PC-9 (cell line): ENCODE measurements at regions not wholly inside any gene's neighbourhood (a gene's known extent, or its start where the extent isn't known, plus 50 kb on each side); places are given as distances from the start of the nearest gene placed in this dataset.

Experiments
- BruUV-seq: library from RNA; stranded (reverse); fragments of 400-500 nt; replicated peaks from 2 replicates; lab custom pipeline; 2021; lab: Mats Ljungman, UMichigan
- CTCF ChIA-PET: fragments of 300-600 bp; sonication (Branson Sonifier 250); formaldehyde crosslinking; loops from one replicate; lab custom pipeline; 2022; ENCODE audit warnings: antibody characterized with exemption; lab: Charles Lee
- POLR2A ChIA-PET: fragments of 300-600 bp; sonication (Branson Sonifier 250); formaldehyde crosslinking; loops from one replicate; lab custom pipeline; 2022; ENCODE audit warnings: antibody characterized with exemption; ENCODE audit not compliant: unreplicated experiment; lab: Charles Lee
- DNase-seq, 2 experiments: peaks; one replicate each; pipeline versions ENCODE4 v3.0.0 to v3.0.0-alpha.2; 2015 to 2022; ENCODE audit warnings: mixed read lengths in 1 of 2
- H2AFZ ChIP-seq: fragments of 200-600 bp; sonication (generic); 2 replicates; pipeline ENCODE4 v1.8.1; 2017; ENCODE audit warnings: antibody characterized with exemption
- H3F3A ChIP-seq: fragments of 200-600 bp; sonication (generic); 2 replicates; pipeline ENCODE4 v1.8.1; 2017; ENCODE audit warnings: antibody characterized with exemption, mild to moderate bottlenecking, low read depth; ENCODE audit not compliant: insufficient read depth
- H3K27ac ChIP-seq: fragments of 200-600 bp; sonication (generic); 2 replicates; pipeline ENCODE4 v1.6.1; 2016; ENCODE audit warnings: mixed run types
- H3K27me3 ChIP-seq: fragments of 200-600 bp; sonication (generic); 2 replicates; pipeline ENCODE4 v1.6.1; 2016; ENCODE audit warnings: low read depth, mixed run types; ENCODE audit not compliant: insufficient read depth
- H3K36me3 ChIP-seq: fragments of 200-600 bp; sonication (generic); 2 replicates; pipeline ENCODE4 v1.6.1; 2016; ENCODE audit warnings: low read depth, mixed run types
- H3K4me1 ChIP-seq: fragments of 200-600 bp; sonication (generic); replicated peaks from 2 replicates; pipeline ENCODE4 v1.6.1; 2016; ENCODE audit warnings: mixed run types; ENCODE audit not compliant: insufficient read depth
- H3K4me2 ChIP-seq: fragments of 200-600 bp; sonication (generic); 2 replicates; pipeline ENCODE4 v1.6.1; 2017; ENCODE audit warnings: mixed run types
- H3K4me3 ChIP-seq: fragments of 200-600 bp; sonication (generic); 2 replicates; pipeline ENCODE4 v1.6.1; 2016; ENCODE audit warnings: mixed run types
- H3K79me2 ChIP-seq: fragments of 200-600 bp; sonication (generic); 2 replicates; pipeline ENCODE4 v1.6.1; 2017; ENCODE audit warnings: low read depth, mixed run types
- H3K9me2 ChIP-seq: fragments of 200-600 bp; sonication (generic); 2 replicates; pipeline ENCODE4 v1.8.1; 2017; ENCODE audit warnings: mild to moderate bottlenecking; ENCODE audit not compliant: insufficient read depth
- H3K9me3 ChIP-seq: fragments of 200-600 bp; sonication (generic); 2 replicates; pipeline ENCODE4 v1.8.1; 2016; ENCODE audit warnings: low read depth; ENCODE audit not compliant: insufficient read depth
- H4K20me1 ChIP-seq: fragments of 200-600 bp; sonication (generic); 2 replicates; pipeline ENCODE4 v1.8.1; 2017; ENCODE audit not compliant: insufficient read depth
- EZH2 ChIP-seq: fragments of 200-600 bp; sonication (generic); IDR thresholded peaks from 2 replicates; pipeline ENCODE4 v1.8.0; 2017; ENCODE audit warnings: antibody characterized with exemption, low read depth
- intact Hi-C: fragments of 100-400 bp; cut with micrococcal nuclease; formaldehyde crosslinking; loops from one replicate; pipeline ENCODE4 v1.10.0; 2022; ENCODE audit not compliant: unreplicated experiment
- TF ChIP-seq, protein P1 (sequence below): fragments of 200-600 bp; sonication (generic); conservative IDR thresholded peaks from 2 replicates; pipeline ENCODE4 v1.6.1; 2017; ENCODE audit warnings: mixed run types, antibody characterized with exemption, mild to moderate bottlenecking, moderate library complexity

DNA sequence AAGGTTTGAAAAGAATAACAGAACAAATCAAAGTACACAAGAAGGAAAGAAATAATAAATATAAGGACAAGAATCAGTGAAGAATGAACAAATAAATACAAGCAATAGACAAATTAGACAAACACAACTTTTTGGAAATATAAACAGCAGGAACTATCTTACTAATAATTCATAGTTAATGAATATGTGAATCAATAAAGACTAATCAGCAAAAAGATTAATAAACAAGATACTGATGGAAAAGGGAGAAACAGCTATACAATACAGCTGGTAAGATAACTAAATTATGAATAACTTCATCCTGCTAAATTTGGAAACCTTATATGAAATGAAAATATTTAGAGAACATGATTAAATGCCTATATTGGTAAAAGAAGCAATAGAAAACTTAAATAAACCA, 193.6 kb upstream of the SPRED2 start:
- no peak overlapping the region for H3K4me2 ChIP-seq
- H3K79me2 ChIP-seq: no peaks in the 10 kb centered on the region
- no peak overlapping the region for H3K27ac ChIP-seq
- 0 out of 2 replicates have a peak, but pooled peaks cover 6% of the 10 kb centered on the region for H3K27me3 ChIP-seq
- no peaks in the 10 kb centered on the region for H3K36me3 ChIP-seq
- no peaks in the 10 kb centered on the region for H3K9me2 ChIP-seq
- intact Hi-C loops: no loop called here
- no peak overlapping the region for H3K4me3 ChIP-seq
- no peak for DNase-seq
- no peaks in the 10 kb centered on the region for H3K4me1 ChIP-seq
- POLR2A ChIA-PET: no interaction called here
- no peaks in the 10 kb centered on the region for H3F3A ChIP-seq
- TF ChIP-seq EZH2: no peak
- TF ChIP-seq, protein P1, sequence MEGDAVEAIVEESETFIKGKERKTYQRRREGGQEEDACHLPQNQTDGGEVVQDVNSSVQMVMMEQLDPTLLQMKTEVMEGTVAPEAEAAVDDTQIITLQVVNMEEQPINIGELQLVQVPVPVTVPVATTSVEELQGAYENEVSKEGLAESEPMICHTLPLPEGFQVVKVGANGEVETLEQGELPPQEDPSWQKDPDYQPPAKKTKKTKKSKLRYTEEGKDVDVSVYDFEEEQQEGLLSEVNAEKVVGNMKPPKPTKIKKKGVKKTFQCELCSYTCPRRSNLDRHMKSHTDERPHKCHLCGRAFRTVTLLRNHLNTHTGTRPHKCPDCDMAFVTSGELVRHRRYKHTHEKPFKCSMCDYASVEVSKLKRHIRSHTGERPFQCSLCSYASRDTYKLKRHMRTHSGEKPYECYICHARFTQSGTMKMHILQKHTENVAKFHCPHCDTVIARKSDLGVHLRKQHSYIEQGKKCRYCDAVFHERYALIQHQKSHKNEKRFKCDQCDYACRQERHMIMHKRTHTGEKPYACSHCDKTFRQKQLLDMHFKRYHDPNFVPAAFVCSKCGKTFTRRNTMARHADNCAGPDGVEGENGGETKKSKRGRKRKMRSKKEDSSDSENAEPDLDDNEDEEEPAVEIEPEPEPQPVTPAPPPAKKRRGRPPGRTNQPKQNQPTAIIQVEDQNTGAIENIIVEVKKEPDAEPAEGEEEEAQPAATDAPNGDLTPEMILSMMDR: no peak
- BruUV-seq: no TSS peak
- CTCF ChIA-PET: no interaction called here
- no peaks in the 10 kb centered on the region for H4K20me1 ChIP-seq
- no peak overlapping the region for H2AFZ ChIP-seq
- H3K9me3 ChIP-seq: no peaks in the 10 kb centered on the region

DNA sequence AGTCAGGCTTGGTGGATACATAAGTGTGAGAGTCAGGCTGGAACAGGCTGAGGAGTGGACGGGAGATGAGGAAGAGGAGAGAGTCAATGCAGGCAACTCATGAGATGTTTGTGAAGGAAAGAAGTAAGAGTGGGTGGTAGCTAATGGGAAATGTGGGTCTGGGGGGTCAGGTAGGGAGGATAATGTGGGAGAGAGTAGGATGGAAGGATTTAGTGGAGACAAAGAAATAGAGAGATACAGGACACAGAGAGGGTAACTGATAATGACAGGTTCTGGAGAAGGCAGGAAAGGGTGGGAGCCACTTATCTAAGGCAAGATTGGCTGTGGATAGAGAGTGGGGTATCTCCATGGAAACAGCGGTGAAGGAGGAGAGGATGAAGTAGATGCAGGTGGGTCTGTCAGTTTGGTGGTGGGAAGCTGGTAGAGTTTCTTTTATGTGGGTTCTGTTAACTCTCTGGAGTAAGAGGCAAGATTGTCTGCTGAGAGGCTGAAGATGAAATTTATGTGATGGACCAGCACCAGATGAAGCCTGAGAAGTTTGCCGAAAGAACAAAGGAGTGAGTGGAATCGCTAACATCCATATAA, 190.6 kb upstream of the SPRED2 start:
- intact Hi-C loops: no loop called here
- Histone ChIP-seq H3K27ac (no peak overlapping the region), H3K36me3 (no peaks in the 10 kb centered on the region), H4K20me1 (no peaks in the 10 kb centered on the region), H3K4me1 (no peaks in the 10 kb centered on the region), H3K9me2 (no peaks in the 10 kb centered on the region), H3K4me2 (no peak overlapping the region), H2AFZ (no peak overlapping the region), H3K9me3 (no peaks in the 10 kb centered on the region), H3K27me3 (0 out of 2 replicates have a peak, but pooled peaks cover 6% of the 10 kb centered on the region), H3K79me2 (no peaks in the 10 kb centered on the region), H3F3A (no peaks in the 10 kb centered on the region), H3K4me3 (no peak overlapping the region)
- TF ChIP-seq, protein P1: no peak
- no peak for TF ChIP-seq EZH2
- POLR2A ChIA-PET: no interaction called here
- CTCF ChIA-PET: no interaction called here
- BruUV-seq: no TSS peak
- no peak for DNase-seq

DNA sequence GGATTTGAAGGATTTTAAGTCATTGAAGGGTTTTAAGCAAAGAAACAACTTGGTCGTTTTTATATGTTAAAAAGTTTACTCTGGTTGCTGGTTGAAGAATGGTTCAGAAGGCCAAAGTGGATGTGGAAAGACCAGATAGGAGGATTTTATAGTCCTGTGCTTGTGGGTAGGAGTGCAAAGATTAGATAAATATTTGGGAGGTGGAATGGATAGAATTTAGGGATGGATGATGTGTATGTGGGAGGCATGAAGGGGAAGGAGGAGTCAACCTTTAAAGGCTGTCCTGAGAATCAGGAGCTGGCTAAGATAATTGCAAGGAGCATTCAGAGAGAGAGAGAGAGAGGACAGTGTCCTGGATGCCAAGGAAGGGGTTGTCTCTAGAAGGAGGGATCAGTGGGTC, 190.1 kb upstream of the SPRED2 start:
- Histone ChIP-seq H3K4me1 (no peaks in the 10 kb centered on the region), H3K4me2 (no peak overlapping the region), H3K79me2 (no peaks in the 10 kb centered on the region), H3K27me3 (0 out of 2 replicates have a peak, but pooled peaks cover 6% of the 10 kb centered on the region), H3F3A (no peaks in the 10 kb centered on the region), H3K36me3 (no peaks in the 10 kb centered on the region), H4K20me1 (no peaks in the 10 kb centered on the region), H3K9me3 (no peaks in the 10 kb centered on the region), H3K4me3 (no peak overlapping the region), H3K27ac (no peak overlapping the region), H2AFZ (no peak overlapping the region), H3K9me2 (no peaks in the 10 kb centered on the region)
- ChIA-PET CTCF (no interaction called here), POLR2A (no interaction called here)
- TF ChIP-seq, protein P1: no peak
- no peak for TF ChIP-seq EZH2
- no peak for DNase-seq
- intact Hi-C loops: no loop called here
- no TSS peak for BruUV-seq
